ENCODE measurements at regions not wholly inside any gene's neighbourhood (a gene's known extent, or its start where the extent isn't known, plus 50 kb on each side); places are given as distances from the start of the nearest gene placed in this dataset.

DNA sequence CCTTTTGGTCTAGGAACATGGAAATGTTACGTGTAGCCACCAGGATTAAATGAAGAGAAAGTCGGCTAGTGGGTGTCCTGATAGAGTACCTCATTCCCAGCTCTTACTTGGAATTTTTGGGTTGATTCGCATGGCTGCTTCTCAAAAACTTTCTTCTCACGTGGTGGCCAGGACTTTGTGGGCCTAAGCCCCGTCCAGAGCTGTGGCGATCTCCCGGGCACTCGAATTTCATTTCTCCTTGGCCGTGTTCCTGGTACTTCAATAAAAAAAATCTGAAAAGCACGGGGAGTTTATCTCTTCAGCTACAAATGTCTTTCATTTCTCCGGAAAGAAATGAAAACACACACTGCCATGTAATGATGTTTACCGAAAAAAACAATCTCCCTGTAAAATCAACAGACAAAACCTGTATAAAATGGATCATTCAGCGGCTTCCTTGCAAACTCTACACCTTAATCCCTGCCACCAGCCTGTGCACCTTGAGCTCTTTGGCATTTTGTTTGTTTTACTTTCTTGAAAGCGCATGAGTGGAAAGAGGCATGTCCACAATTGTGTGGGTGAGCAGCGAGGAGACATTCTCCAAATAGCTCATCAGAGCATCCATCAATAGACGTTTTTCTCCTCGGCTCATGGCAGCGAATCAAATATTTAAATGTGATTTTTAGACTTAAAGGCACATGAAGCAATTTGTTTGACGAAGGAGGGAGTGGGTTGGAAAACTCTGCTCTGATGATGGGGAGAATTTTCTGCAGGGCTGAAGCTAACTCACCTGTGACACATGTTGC is 173.1 kb downstream of the TFAP2C start:
- TF ChIP-seq POLR2A (IDR thresholded peaks at IDR 0.05; ENCODE audit: low read depth, low read length) (no peak), POLR2AphosphoS5 (IDR thresholded peaks at IDR 0.05; ENCODE audit: low read depth, low read length) (no peak)
